HCT116 (cell line): ENCODE measurements at regions not wholly inside any gene's neighbourhood (a gene's known extent, or its start where the extent isn't known, plus 50 kb on each side); places are given as distances from the start of the nearest gene placed in this dataset.

Source experiments
- CEBPB ChIP-seq: IDR thresholded peaks from 2 replicates; pipeline ENCODE4 v1.6.1; 2012; ENCODE audit warnings: low read depth
- CTCF ChIP-seq, 3 experiments: fragments of 200-600 bp in 1 of 3; sonication (generic) in 1 of 3; IDR thresholded peaks in 2 of 3; conservative IDR thresholded peaks in 1 of 3; 2 replicates each; pipeline ENCODE4 v1.5.1; 2012 to 2017; ENCODE audit warnings: low read depth in 2 of 3, low read length in 2 of 3, antibody characterized with exemption in 1 of 3, borderline replicate concordance in 1 of 3, control low read depth in 1 of 3, mild to moderate bottlenecking in 1 of 3, mixed read lengths in 1 of 3, mixed run types in 1 of 3, moderate library complexity in 1 of 3; ENCODE audit not compliant: insufficient read depth in 1 of 3
- EZH2phosphoT487 ChIP-seq: fragments of 200-600 bp; IDR thresholded peaks from 2 replicates; pipeline ENCODE4 v1.6.1; 2018; ENCODE audit warnings: antibody characterized with exemption, borderline replicate concordance
- POLR2A ChIP-seq: IDR thresholded peaks from 2 replicates; pipeline ENCODE4 v1.7.0; 2011; ENCODE audit warnings: borderline replicate concordance; ENCODE audit not compliant: insufficient read depth, insufficient read length; ENCODE audit errors: extremely low read depth
- RAD21 ChIP-seq: IDR thresholded peaks from 2 replicates; pipeline ENCODE4 v1.6.1; 2012; ENCODE audit warnings: low read depth, mild to moderate bottlenecking
- SRF ChIP-seq: IDR thresholded peaks from 2 replicates; pipeline ENCODE4 v1.6.1; 2012; ENCODE audit warnings: low read depth
- YY1 ChIP-seq: IDR thresholded peaks from 2 replicates; pipeline ENCODE4 v1.6.1; 2011; ENCODE audit warnings: low read length, low read depth, moderate library complexity, mild to moderate bottlenecking; ENCODE audit not compliant: insufficient replicate concordance; ENCODE audit errors: extremely low read depth
- ZNF274 ChIP-seq: fragments of 200-500 bp; sonication (Bioruptor generic); IDR thresholded peaks from 2 replicates; pipeline ENCODE4 v1.6.1; 2014; ENCODE audit warnings: mild to moderate bottlenecking, low read depth, low read length, inconsistent platforms
- TF ChIP-seq, protein P1 (sequence below): IDR thresholded peaks from 2 replicates; pipeline ENCODE4 v1.6.1; 2012
- TF ChIP-seq, protein P2 (sequence below): IDR thresholded peaks from 2 replicates; pipeline ENCODE4 v1.6.1; 2011; ENCODE audit warnings: mild to moderate bottlenecking, low read length, moderate library complexity; ENCODE audit not compliant: insufficient replicate concordance; ENCODE audit errors: extremely low read depth

- TF ChIP-seq CTCF (IDR thresholded peaks at IDR 0.05 in 2 of 3, conservative IDR thresholded peaks at IDR 0.05 in 1 of 3; ENCODE audit: borderline replicate concordance in 1 of 3, insufficient read depth in 1 of 3, low read depth in 2 of 3, low read length in 2 of 3) (no peak), YY1 (no peak), RAD21 (no peak), POLR2A (no peak), EZH2phosphoT487 (no peak), SRF (no peak), CEBPB (no peak), ZNF274 (no peak)
- TF ChIP-seq, protein P1, sequence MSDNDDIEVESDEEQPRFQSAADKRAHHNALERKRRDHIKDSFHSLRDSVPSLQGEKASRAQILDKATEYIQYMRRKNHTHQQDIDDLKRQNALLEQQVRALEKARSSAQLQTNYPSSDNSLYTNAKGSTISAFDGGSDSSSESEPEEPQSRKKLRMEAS: no peak
- TF ChIP-seq, protein P2, sequence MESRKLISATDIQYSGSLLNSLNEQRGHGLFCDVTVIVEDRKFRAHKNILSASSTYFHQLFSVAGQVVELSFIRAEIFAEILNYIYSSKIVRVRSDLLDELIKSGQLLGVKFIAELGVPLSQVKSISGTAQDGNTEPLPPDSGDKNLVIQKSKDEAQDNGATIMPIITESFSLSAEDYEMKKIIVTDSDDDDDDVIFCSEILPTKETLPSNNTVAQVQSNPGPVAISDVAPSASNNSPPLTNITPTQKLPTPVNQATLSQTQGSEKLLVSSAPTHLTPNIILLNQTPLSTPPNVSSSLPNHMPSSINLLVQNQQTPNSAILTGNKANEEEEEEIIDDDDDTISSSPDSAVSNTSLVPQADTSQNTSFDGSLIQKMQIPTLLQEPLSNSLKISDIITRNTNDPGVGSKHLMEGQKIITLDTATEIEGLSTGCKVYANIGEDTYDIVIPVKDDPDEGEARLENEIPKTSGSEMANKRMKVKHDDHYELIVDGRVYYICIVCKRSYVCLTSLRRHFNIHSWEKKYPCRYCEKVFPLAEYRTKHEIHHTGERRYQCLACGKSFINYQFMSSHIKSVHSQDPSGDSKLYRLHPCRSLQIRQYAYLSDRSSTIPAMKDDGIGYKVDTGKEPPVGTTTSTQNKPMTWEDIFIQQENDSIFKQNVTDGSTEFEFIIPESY: no peak
Measured at GRCh38 chr14:87623616-87624015, 369.4 kb downstream of the GALC start.
